ENCODE measurements at regions not wholly inside any gene's neighbourhood (a gene's known extent, or its start where the extent isn't known, plus 50 kb on each side); places are given as distances from the start of the nearest gene placed in this dataset.
"Not testable (repeated sequence)": the region's sequence is repeated elsewhere in the genome, so short reads cannot be mapped to it uniquely, and the experiment has no call there.

DNA sequence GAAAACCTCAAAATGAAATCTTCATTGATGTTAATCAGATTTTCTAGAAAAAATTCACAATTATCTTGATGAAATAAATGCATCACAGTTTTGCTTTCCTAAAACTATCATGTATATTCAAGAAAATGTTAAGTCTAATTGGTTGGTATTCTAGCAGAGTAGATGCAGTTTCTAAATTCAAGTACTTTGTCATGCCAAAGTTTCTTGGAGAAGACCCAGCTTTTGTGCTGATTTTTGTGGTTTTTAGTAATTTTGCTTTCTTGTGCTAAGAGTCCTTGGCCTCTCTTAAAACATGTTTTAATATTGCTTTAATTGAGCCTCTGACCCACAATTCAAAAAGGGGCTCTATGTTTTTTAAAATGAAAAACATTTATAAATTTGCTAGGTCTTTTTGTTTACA, 924.8 kb upstream of the PTPRD start:
- DNase-seq (ENCODE audit: low spot score), result no peak

DNA sequence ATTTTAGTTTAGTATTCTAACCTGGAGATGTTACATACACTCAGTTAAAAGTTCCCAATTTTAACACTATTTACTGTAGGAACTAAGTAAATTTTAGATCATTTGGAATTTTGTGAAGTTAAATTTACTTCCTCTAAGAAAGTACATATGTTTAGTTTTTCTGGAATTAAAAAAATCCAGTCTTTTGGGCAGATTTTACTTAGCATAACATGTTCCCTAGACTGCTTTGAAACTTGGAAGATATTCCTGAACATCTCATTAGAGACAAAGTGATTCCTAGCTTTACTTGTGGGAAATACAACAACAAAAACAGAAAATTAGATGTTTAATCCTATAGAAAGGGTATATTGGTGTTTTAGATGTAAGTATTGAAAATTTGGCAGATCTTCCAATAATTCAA, 930.0 kb upstream of the PTPRD start:
- no peak for DNase-seq (ENCODE audit: low spot score)

DNA sequence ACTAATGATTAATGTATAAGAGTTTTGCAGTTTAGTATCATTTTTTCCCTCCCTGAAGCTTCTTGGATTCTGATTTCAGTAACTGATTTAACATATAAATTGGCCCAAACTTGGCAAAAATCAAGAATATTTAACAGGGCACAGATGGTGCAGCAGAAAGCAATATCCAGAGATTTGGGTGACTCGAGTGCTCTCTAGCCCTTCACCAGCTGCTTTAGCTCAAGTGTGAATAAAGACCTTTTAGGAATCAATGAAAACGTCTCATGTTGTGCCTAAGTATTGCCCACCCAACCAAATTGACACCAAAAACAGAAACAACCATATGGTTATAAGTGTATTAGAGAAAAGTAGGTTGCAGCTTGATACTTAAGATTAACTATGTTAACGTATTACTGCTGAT, 933.4 kb upstream of the PTPRD start:
- DNase-seq (ENCODE audit: low spot score), result no peak

DNA sequence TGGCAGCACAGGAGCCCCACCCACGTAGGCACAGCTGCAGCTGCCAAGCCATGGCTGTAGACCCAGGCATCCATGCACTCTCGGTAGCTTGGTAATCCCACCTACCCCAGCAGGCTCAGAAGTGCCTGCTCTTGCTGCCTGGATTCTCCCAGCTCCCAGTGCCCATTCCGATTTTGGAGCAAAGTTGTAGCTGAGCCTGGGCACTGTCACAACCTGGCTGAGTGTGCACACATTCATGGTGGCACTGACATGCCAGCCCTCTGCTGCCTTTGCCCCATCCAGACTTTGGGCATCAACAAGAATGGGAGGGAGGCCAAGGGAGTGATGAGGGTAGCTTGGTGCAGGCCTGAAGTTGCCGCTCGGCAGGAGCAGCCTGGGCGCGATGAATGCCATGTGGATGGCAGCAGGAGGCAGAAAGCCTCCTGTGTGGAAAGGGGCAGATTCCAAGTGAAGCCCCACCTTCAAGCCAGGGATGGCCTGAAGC, 936.6 kb upstream of the PTPRD start:
- DNase-seq (ENCODE audit: low spot score), result no peak

DNA sequence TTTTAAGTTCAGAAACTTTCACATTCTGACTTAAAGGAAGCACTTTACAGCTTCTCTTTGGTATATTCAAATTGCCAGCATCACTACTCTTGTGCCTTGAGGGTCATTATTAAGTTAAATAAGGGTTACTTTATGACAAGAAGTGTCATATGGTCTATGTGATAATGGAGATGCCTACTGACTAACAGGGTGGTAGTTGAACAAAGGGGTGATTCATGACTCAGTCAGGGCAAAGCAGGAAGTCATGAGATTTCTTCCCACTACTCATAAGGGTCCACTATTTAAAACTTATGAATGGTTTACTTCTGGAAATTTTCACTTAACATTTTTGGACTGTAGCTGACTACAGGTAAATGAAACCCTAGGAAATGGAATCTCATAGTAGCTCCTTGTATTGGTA, 938.3 kb upstream of the PTPRD start:
- no peak for DNase-seq (ENCODE audit: low spot score)

DNA sequence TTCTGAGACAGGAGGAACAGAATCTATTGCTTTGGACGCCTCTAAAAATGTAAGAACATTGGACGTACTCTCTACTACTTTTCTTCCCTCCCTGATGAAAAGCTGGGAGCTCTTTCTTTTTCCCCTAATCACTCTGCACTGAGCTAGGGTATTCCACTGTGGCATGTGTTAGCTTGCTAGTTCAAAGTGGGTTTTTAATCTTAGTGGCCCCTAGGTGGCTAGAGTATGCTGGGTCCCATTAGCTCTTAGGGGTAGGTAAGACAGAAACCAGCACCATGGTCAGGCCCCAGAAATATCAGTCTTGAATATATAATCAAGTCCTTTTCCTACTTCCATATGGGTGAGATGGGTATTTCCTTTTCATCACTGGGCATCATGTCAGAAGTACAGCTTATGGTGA, 945.2 kb upstream of the PTPRD start:
- no peak for DNase-seq (ENCODE audit: low spot score)

DNA sequence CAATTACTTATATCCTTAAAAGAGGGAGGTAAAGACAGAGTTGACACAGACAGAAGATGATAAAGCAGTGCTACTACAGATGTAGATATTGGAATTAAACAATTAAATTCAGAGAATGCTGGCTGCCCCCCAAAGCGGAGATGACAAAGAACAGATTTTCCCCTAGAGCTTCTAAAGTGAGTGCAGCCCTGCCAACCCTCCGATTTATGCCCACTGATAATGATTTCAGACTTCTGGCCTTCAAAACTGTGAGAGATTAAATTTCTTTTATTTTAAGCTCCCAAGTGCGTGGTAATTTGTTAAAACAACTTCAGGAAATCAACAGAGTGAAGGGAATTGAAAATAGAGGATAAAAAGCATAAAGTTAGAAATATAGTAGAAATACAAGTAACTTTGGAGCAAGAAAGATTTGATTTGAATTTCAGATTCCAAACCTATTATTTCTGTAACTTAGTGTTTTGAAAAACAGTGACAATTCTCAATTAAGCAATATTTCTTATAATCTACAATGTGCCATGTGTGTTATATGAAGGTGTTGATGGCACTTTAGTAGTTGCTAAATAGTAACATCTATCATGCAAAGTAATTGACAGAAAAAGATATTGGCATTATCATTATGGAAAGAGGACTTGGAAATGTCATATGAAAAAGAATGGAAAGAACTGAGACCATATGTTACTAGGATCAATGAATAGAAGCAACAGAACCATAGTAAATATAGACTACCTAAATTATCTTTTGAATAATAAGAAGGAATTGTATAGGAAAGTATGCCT, 946.4 kb upstream of the PTPRD start:
- no peak for DNase-seq (ENCODE audit: low spot score)

DNA sequence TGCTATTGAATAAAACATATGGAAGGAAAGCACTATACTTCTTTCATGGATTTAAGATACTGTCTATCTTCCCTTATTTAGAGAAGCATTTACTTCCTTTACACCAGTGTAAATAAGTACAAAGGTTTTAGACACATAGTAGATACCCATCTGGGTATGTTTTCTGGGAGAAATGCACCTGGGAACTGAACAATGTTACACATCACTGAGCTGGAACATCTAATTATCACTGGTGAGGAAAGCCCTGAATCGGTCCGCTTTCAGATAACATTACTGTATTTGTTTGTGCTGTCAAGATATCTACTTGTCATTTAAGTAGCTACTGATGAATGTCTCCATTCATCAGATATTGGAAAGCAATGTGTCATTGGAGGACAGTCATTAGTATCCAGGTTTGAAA, 964.7 kb upstream of the PTPRD start:
- no peak for DNase-seq (ENCODE audit: low spot score)

DNA sequence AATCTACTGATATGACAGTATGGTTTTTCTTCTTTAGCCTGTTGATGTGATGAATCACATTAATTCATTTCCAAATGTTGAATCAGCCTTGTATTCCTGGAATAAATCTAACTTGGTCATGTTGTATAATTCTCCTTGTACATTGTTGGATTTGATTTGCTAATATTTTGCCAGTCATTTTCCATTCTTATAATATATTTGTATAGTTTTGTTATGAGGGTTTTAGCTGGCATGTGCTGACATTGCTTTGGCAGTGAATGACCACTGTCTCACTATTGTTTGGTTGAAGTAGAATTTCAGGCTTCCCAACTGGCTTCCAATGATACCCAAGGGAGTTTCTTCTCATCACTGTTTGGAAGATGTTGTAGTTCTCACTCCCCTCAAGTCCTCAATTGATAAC, 983.0 kb upstream of the PTPRD start:
- DNase-seq (ENCODE audit: low spot score), result no peak

DNA sequence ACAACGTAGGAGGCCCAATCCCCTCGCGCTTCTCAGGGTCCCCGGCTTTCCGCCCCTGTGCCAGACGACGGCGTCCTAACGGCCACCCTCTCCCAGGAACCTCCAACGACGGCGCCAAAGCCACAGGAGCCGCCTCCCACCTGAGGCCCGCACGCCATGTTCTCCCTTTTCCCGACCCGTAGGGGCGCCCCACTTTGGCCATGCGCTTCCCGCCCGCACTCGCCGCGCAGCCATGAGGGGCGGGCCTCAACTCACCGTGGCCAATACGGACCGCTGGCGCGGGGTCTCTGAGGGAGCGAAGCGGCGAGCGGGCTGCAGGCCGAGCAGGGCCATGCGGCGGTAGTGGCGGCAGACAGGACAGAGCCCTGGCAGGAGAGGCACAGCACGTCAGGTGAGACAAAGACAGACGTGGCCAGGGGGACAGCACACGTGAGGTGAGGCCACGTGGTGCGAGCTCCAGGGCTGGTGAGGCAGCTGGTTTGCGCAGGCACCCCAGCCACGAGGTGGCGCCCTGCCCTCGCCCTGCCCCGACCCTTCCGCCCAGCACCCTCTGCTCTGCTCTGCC, 1005.5 kb upstream of the PTPRD start:
- peak; percentile 2 for DNase-seq (ENCODE audit: low spot score)

DNA sequence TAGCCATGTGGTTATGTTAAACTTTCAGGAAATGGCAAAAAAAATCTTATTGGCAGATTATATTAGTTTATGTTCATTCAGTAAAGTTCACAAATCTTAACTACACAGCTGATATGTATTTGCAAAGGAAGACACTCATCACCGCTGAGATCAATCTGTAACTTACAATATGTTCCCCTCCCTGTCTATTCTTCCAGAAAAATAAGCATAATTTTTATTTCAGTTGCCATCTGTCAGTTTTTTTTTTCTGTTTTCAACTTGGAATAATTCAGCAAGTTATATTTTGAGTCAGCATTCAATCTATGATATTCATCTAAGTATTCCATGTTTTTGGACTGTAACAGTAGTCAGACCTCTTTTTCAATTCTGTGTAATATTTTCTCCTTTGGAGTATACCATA, 1019.9 kb upstream of the PTPRD start:
- no peak for DNase-seq (ENCODE audit: low spot score)

DNA sequence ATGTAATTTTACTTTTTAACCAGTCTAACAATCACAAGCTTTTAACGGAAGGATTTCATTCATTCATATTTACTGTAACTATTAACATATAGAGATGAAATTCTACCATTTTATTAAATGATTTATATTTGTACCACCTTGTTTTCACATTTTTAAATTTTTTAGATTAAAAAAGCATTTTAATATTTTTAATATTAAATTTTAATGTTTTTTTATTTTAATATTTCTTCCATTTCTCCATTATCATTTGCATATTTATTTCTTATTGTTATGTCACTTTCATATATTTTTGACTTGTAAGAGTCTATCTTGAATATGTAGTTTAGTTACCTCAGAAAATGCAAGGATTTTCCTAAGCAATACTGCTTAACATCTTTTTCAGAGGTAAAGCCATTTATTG, 1034.0 kb upstream of the PTPRD start:
- no peak for DNase-seq (ENCODE audit: low spot score)

DNA sequence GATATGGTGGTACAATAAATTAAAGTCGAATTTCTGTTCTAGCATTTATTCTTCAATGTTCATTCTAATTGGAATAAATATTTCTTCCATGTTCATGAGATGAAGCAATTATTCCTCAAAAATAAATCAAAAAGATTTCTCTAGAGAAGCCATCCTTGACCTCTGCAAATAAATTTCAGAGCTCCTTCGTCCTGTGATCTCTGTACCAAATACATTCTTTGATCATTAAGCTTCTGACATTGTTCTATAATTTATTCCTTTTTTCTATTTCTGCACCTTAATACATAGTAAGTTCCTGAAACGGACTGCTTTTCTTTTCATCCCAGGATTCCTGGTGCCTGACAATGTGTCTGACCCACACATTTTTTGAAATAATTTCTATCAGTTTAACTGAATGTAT, 1039.3 kb upstream of the TYRP1 start:
- DNase-seq (ENCODE audit: low spot score), result no peak

DNA sequence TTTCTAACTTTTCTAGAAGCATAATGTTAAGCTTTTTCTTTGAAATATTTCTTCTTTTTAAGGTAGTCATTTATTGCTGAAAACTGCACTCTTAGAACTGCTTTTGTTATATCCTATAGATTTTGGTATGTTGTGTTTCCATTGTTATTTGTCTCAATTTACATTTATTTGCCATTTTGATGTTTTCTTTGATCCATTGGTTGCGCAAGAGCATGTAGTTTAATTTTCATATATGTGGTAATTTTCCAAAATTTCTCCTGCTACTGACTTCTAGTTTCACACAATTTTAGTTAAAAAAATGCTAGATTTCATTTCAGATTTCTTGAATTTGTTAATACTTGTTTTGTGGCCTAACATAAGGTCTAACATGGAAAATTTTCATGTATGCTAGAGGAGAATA, 1029.3 kb upstream of the TYRP1 start:
- DNase-seq (ENCODE audit: low spot score), result no peak

DNA sequence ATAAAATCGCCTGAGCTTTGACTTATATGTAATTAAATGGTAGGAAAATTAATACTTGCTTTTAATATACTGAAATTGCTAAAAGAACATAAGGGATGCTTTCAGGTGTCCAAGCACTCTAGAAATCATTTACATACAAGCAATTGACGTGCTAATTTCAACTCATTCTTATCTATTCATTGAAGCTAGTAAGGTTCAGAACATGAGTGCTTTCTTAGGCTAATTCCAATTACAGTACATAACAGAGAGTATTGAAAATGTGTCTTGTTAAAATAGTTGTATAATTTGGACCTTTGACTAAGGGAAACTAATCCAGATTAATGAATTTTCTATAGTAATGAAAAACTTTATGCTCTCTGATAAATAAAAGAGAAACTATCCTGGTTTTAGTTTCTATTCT, 1016.4 kb upstream of the TYRP1 start:
- DNase-seq (ENCODE audit: low spot score), result no peak

DNA sequence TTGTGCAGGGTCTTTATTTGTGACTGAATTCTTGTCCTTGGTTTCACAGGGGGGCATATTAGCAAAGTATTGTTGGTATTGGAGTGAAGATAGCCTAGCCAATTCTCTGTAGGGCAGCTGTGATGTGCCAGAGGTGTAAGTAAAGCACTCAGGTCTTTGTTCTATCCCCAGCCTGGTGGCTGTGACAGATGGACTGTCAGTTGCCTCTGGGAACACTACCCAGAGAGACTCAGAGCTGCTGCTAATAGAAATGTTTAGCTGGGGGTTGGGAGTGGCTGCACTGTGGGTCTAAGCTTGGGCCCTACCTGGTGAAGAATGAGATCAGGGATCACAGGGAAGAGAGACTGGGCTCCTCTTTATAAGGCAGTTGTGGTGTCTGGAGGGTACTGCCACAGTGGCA, 1006.5 kb upstream of the TYRP1 start:
- no peak for DNase-seq (ENCODE audit: low spot score)

DNA sequence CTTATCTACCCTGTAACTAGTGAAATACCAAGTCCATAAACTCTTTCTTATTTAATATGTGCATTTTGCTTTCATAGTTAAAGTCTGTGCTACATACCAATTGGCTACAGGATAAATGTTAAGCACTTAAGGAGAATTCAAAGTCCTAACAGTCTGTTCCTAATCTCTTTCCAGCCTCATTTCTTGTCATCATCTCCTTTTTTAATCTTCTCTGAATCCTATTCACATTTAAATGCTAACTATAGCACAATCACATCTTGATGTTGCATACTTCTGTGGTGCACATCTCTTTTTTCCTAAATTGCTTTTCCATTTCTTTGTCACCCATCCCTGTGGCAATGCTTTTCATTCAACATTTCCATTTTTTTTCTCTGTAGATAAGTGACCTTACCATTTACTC, 996.1 kb upstream of the TYRP1 start:
- no peak for DNase-seq (ENCODE audit: low spot score)

DNA sequence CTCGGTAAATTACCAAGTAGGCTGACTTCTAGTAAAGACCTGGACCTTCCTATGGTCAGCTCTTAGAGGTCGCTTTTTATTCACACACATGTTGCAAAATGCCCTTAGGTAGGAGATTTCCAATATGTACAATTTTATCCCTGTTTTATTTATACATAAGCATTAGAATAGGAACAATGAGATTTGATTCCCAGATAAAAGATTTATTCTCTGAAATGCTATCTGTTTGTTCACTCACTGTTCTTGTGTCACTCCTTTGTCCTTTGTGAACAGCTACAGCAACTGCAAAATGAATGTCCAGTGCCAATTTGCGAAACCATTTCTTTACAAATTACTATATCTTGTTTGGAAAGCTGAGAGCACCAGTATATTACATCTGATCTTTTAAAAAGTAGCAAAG, 991.5 kb upstream of the TYRP1 start:
- no peak for DNase-seq (ENCODE audit: low spot score)

DNA sequence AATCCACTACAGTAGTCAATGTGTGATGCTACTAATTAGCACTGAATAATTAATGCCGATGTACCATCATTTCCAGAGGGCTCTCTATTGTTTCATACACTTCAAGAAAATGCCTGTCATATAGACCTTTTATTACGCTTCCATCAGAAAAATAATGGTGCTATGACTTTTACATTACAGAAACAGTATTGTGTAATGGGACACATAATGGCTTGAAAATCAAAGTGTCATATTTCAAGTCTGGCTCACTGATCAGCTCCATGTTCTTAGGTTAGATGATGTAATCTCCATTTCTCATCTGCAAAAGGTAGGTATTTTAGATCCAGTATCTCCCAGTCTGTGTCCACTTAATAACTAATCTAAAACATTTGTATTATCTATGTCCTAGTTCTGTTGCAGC, 990.6 kb upstream of the TYRP1 start:
- no peak for DNase-seq (ENCODE audit: low spot score)

DNA sequence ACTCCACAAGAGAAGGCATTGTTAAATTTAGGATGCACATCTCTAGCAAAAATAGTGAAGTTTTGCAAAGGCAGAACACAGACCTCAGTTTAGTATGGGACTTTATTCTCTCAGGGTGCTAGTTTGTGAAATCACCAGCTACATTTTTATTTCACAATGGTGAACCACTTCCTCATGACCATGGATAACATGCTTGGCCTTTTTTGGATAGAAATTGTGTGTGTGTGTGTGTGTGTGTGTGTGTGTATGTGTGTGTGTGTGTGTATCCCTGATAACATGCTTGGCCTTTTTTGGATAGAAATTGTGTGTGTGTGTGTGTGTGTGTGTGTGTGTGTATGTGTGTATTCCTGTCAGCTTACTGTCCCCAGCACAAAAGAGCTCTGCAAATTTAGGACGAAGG, 989.0 kb upstream of the TYRP1 start:
- DNase-seq (ENCODE audit: low spot score), result not testable (repeated sequence)

DNA sequence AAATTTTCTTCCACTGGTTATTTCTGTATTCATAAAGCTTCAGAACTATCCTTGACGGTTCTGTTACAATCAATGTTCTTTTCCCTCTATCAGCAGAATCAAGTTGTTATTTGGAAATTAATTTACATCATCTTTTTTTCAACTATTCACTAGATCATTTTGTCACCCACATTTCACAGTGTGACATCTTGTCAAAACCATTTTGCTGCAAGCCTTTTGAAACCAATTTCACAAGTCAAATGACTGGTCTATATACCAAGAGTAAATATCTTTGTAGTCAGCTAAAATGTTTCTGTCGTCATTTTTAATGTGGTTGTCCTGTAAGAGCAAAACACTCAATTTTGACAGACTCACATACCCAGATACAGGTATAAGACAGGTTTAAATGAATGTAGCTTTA, 984.3 kb upstream of the TYRP1 start:
- no peak for DNase-seq (ENCODE audit: low spot score)

DNA sequence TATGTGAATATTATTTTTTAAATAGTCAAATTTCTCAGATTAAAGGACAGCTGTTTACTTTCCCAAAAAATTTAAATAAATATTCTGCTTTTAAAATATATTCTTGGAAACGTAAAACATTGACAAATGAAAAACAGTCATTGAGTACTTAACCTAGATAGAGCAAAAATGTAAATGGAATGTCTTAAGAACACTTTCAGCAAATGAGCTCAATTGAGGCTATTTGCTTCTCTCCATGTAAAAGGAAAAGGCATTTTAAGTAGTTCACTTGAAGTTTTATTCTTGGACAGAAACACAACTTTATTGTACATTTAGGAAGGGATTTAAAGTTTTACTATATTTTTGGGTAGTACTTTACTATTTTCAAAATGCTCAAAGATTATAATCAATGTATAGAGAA, 983.6 kb upstream of the TYRP1 start:
- DNase-seq (ENCODE audit: low spot score), result no peak

DNA sequence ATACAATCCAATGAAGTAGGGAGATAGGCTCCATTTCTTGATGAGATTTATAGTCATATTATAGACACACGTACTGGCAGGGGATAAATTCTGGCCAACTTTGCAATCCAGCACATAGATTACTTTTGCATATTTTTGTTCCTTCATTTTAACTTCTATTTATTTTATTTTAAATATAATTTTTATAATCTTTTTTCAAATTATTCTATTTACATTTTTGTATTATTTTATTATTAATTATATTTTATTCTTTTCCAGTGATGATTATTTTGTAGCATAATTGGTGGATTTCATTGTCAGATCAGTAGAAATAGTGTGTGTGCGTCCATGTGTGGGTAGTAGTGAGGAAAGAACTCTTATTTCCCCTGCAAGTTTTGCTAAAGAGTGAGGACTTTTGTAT, 980.1 kb upstream of the TYRP1 start:
- DNase-seq (ENCODE audit: low spot score), result no peak

DNA sequence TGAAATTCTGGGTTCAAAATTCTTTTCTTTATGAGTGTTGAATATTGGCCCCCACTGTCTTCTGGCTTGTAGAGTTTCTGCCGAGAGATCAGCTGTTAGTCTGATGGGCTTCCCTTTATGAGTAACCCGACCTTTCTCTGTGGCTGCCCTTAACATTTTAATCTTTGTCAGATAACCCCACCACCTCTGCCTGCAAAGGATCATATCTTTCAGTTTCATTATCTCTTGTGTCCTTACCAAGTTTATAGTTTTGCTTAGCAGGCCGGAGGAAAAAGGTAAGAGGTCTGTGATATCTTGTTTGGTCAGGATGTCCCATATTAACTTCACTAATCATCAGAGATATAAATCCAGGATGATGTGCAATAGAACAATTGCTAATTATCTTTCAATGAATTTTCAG, 970.2 kb upstream of the TYRP1 start:
- DNase-seq (ENCODE audit: low spot score), result no peak

All from AG20443 (cell line).